Gastroesophageal sphincter (tissue), 4 donors: ENCODE measurements at regions not wholly inside any gene's neighbourhood (a gene's known extent, or its start where the extent isn't known, plus 50 kb on each side); places are given as distances from the start of the nearest gene placed in this dataset.

Experiments used
- ATAC-seq: fragments of 150-250 bp; one replicate; pipeline ENCODE4 v1.9.1; 2016; ENCODE audit warnings: mild to moderate bottlenecking, moderate library complexity
- H3K27ac ChIP-seq, 4 donors: fragments of 200-600 bp; sonication (generic) in 3 of 4; 1 replicate in 3 of 4; 2 replicates in 1 of 4; pipeline ENCODE4 v1.5.1; 2016 to 2019
- H3K27me3 ChIP-seq: fragments of 200-600 bp; sonication (generic); one replicate; pipeline ENCODE4 v1.5.1; 2019
- H3K36me3 ChIP-seq, 2 donors: fragments of 200-600 bp; sonication (generic); one replicate each; pipeline ENCODE4 v1.5.1; 2019; ENCODE audit warnings: control low read depth in 1 of 2
- H3K4me1 ChIP-seq, 3 donors: fragments of 200-600 bp; sonication (generic); 1 replicate in 2 of 3; 2 replicates in 1 of 3; pipeline ENCODE4 v1.5.1; 2016 to 2019; ENCODE audit warnings: control low read depth in 2 of 3
- H3K4me3 ChIP-seq, 2 donors: fragments of 200-600 bp; sonication (generic); one replicate each; pipeline ENCODE4 v1.5.1; 2019; ENCODE audit warnings: mild to moderate bottlenecking in 1 of 2, moderate library complexity in 1 of 2
- H3K9me3 ChIP-seq, 3 donors: fragments of 200-600 bp; sonication (generic); one replicate each; pipeline ENCODE4 v1.5.1; 2017 to 2019; ENCODE audit warnings: control low read depth in 2 of 3
- CTCF ChIP-seq, 4 experiments: fragments of 200-600 bp in 2 of 4; fragments of 450-650 bp in 2 of 4; sonication (generic) in 1 of 4; IDR thresholded peaks; one replicate each; pipeline ENCODE4 v1.5.1; 2017 to 2019; ENCODE audit warnings: antibody characterized with exemption in 4 of 4, mild to moderate bottlenecking in 2 of 4, moderate library complexity in 2 of 4
- EP300 ChIP-seq: sonication (generic); formaldehyde crosslinking; IDR thresholded peaks from one replicate; pipeline ENCODE4 v1.6.1; 2017; ENCODE audit warnings: antibody characterized with exemption, mild to moderate bottlenecking
- POLR2A ChIP-seq, 2 donors: fragments of 450-650 bp; IDR thresholded peaks; one replicate each; pipeline ENCODE4 v1.6.1; 2017; ENCODE audit warnings: antibody characterized with exemption in 2 of 2, mild to moderate bottlenecking in 2 of 2, moderate library complexity in 1 of 2
- POLR2AphosphoS5 ChIP-seq: sonication (generic); formaldehyde crosslinking; IDR thresholded peaks from one replicate; pipeline ENCODE4 v1.6.1; 2017; ENCODE audit warnings: antibody characterized with exemption
- WGBS, 2 donors: methylation state at CpG; one replicate each; pipeline ENCODE4 v1.1.5; 2018; ENCODE audit warnings: low coverage in 1 of 2; 5-methylcytosine and 5-hydroxymethylcytosine counted together

GRCh38 chr21:16624479-16625118 lies 888.2 kb upstream of the CXADR start:
- 68 to 76% methylated on average over 4 to 5 of the region's 5 CpGs for WGBS, 2 donors
- H3K27me3 ChIP-seq, result no peaks in the 10 kb centered on the region
- no peak for ATAC-seq
- no peak overlapping the region for H3K4me3 ChIP-seq
- no peaks in the 10 kb centered on the region for H3K9me3 ChIP-seq
- no peak for TF ChIP-seq CTCF (IDR thresholded peaks at IDR 0.05)
- no peak for TF ChIP-seq POLR2A (IDR thresholded peaks at IDR 0.05)
- no peak for TF ChIP-seq EP300
- no peak for TF ChIP-seq POLR2AphosphoS5
- no peaks in the 10 kb centered on the region for H3K36me3 ChIP-seq
- no peaks in the 10 kb centered on the region for H3K4me1 ChIP-seq
- no peak overlapping the region for H3K27ac ChIP-seq

- no peak for ATAC-seq
- TF ChIP-seq EP300 (no peak), CTCF (IDR thresholded peaks at IDR 0.05) (no peak), POLR2A (IDR thresholded peaks at IDR 0.05) (no peak), POLR2AphosphoS5 (no peak)
These were observed 887.4 kb upstream of the CXADR start for GRCh38 chr21:16625491-16625890.

GRCh38 chr21:16633831-16634459 lies 878.9 kb upstream of the CXADR start:
- no peak for ATAC-seq
- Histone ChIP-seq H3K9me3 (no peaks in the 10 kb centered on the region), H3K36me3 (no peaks in the 10 kb centered on the region), H3K27ac (no peak overlapping the region), H3K27me3 (no peaks in the 10 kb centered on the region), H3K4me1 (no peaks in the 10 kb centered on the region), H3K4me3 (no peak overlapping the region)
- TF ChIP-seq CTCF (IDR thresholded peaks at IDR 0.05), result no peak
- TF ChIP-seq POLR2AphosphoS5, result no peak
- no peak for TF ChIP-seq POLR2A (IDR thresholded peaks at IDR 0.05)
- no peak for TF ChIP-seq EP300
- 61 to 81% methylated on average over 4 of the region's 4 CpGs for WGBS, 2 donors

More at GRCh38 chr21:16625491-16625890, 887.4 kb upstream of the CXADR start:
- Histone ChIP-seq H3K4me3 (no peak overlapping the region), H3K9me3 (no peaks in the 10 kb centered on the region), H3K27me3 (no peaks in the 10 kb centered on the region), H3K27ac (no peak overlapping the region), H3K4me1 (no peaks in the 10 kb centered on the region), H3K36me3 (no peaks in the 10 kb centered on the region)
- 42 to 57% methylated on average over 1 of the region's 1 CpG for WGBS, 2 donors

- H3K4me1 ChIP-seq, result no peaks in the 10 kb centered on the region
- WGBS, 2 donors, result 52 to 77% methylated on average over 4 of the region's 4 CpGs
- no peak overlapping the region for H3K27ac ChIP-seq
- H3K4me3 ChIP-seq, result no peak overlapping the region
- no peak for ATAC-seq
- no peaks in the 10 kb centered on the region for H3K9me3 ChIP-seq
- H3K36me3 ChIP-seq, result no peaks in the 10 kb centered on the region
- H3K27me3 ChIP-seq, result no peaks in the 10 kb centered on the region
- TF ChIP-seq CTCF (IDR thresholded peaks at IDR 0.05) (no peak), POLR2A (IDR thresholded peaks at IDR 0.05) (no peak), POLR2AphosphoS5 (no peak), EP300 (no peak)
These were observed 878.3 kb upstream of the CXADR start for GRCh38 chr21:16634515-16634914.
